NOMO-1 treated with DMSO at 0.1 percent for 48 hours (cell line): ENCODE measurements at regions not wholly inside any gene's neighbourhood (a gene's known extent, or its start where the extent isn't known, plus 50 kb on each side); places are given as distances from the start of the nearest gene placed in this dataset.

ENCODE experiments used
- DNase-seq: peaks from one replicate; lab custom pipeline; 2025; ENCODE audit not compliant: unreplicated experiment; lab: John Stamatoyannopoulos, UW

GRCh38 chr4:126548890-126549289, 1083.9 kb upstream of the INTU start:
- no peak for DNase-seq

- DNase-seq: no peak
Observed at GRCh38 chr4:126552321-126552720, 1080.4 kb upstream of the INTU start.

- DNase-seq: no peak
Observed at GRCh38 chr4:126553248-126553647, 1079.5 kb upstream of the INTU start.

GRCh38 chr4:126558596-126558995, 1074.2 kb upstream of the INTU start:
- no peak for DNase-seq

GRCh38 chr4:126559961-126560360, 1072.8 kb upstream of the INTU start:
- no peak for DNase-seq

- DNase-seq: no peak
Observed at GRCh38 chr4:126560794-126561193, 1072.0 kb upstream of the INTU start.

GRCh38 chr4:126563389-126563788, 1069.4 kb upstream of the INTU start:
- DNase-seq: no peak

GRCh38 chr4:126564283-126564854, 1068.4 kb upstream of the INTU start:
- no peak for DNase-seq

- no peak for DNase-seq
Observed at GRCh38 chr4:126568652-126569570, 1063.8 kb upstream of the INTU start.

- no peak for DNase-seq
Observed at GRCh38 chr4:126572264-126572663, 1060.5 kb upstream of the INTU start.

GRCh38 chr4:126582737-126583136, 1050.0 kb upstream of the INTU start:
- DNase-seq: no peak

GRCh38 chr4:126583509-126583908, 1049.2 kb upstream of the INTU start:
- DNase-seq: no peak

GRCh38 chr4:126591583-126591982, 1041.2 kb upstream of the INTU start:
- no peak for DNase-seq

- DNase-seq: no peak
Observed at GRCh38 chr4:126592088-126592487, 1040.7 kb upstream of the INTU start.

- no peak for DNase-seq
Observed at GRCh38 chr4:126593626-126594025, 1039.1 kb upstream of the INTU start.

- DNase-seq: no peak
Observed at GRCh38 chr4:126595643-126596042, 1037.1 kb upstream of the INTU start.

- DNase-seq: no peak
Observed at GRCh38 chr4:126599746-126600145, 1033.0 kb upstream of the INTU start.

GRCh38 chr4:126603210-126603609, 1029.5 kb upstream of the INTU start:
- DNase-seq: no peak

- DNase-seq: no peak
Observed at GRCh38 chr4:126603825-126604224, 1028.9 kb upstream of the INTU start.

GRCh38 chr4:126604268-126604867, 1028.4 kb upstream of the INTU start:
- no peak for DNase-seq

GRCh38 chr4:126610933-126611332, 1021.8 kb upstream of the INTU start:
- DNase-seq: no peak

GRCh38 chr4:126611900-126612299, 1020.9 kb upstream of the INTU start:
- DNase-seq: no peak
